H1 (cell line): ENCODE measurements at regions not wholly inside any gene's neighbourhood (a gene's known extent, or its start where the extent isn't known, plus 50 kb on each side); places are given as distances from the start of the nearest gene placed in this dataset.

ENCODE experiments used
- CTCF ChIA-PET: fragments of 300-600 bp; sonication (Branson Sonifier 250); formaldehyde crosslinking; loops from one replicate; lab custom pipeline; 2021; ENCODE audit not compliant: partially characterized antibody; lab: Charles Lee
- POLR2A ChIA-PET: fragments of 300-600 bp; sonication (Branson Sonifier 250); formaldehyde crosslinking; loops from one replicate; lab custom pipeline; 2021; ENCODE audit warnings: inconsistent platforms; ENCODE audit not compliant: partially characterized antibody; lab: Charles Lee
- DNase-seq, 2 experiments: peaks; one replicate each; pipeline versions ENCODE4 v3.0.0 to v3.0.0-alpha.2; 2010 to 2022; ENCODE audit warnings: low spot score in 2 of 2, low read depth in 1 of 2, mixed read lengths in 1 of 2
- FAIRE-seq: peaks from 2 replicates; lab custom pipeline; 2011; peaks lifted over from hg19 to GRCh38; lab: Jason Lieb, UNC
- H2AFZ ChIP-seq: 2 replicates; pipeline ENCODE4 v1.8.1; 2012; ENCODE audit warnings: low read length, inconsistent platforms
- H2AK5ac ChIP-seq: 2 replicates; pipeline ENCODE4 v1.6.1; 2013; ENCODE audit warnings: low read depth, low read length
- H2BK120ac ChIP-seq: replicated peaks from 2 replicates; pipeline ENCODE3; 2013; ENCODE audit warnings: low read depth, low read length, inconsistent platforms
- H2BK12ac ChIP-seq: 2 replicates; pipeline ENCODE4 v1.6.1; 2013; ENCODE audit warnings: low read depth, low read length
- H2BK15ac ChIP-seq: 2 replicates; pipeline ENCODE4 v1.6.1; 2013; ENCODE audit warnings: low read length
- H2BK20ac ChIP-seq: 2 replicates; pipeline ENCODE4 v1.6.1; 2013; ENCODE audit warnings: low read length
- H2BK5ac ChIP-seq: 2 replicates; pipeline ENCODE4 v1.6.1; 2013; ENCODE audit warnings: low read depth, low read length
- H3K14ac ChIP-seq: 2 replicates; pipeline ENCODE4 v1.6.1; 2013; ENCODE audit warnings: inconsistent platforms; ENCODE audit not compliant: insufficient read length
- H3K18ac ChIP-seq: 2 replicates; pipeline ENCODE4 v1.6.1; 2013; ENCODE audit warnings: low read length; ENCODE audit errors: extremely low read depth
- H3K23ac ChIP-seq: 2 replicates; pipeline ENCODE4 v1.6.1; 2013; ENCODE audit warnings: inconsistent platforms; ENCODE audit not compliant: insufficient read length
- H3K23me2 ChIP-seq: 2 replicates; pipeline ENCODE4 v1.6.1; 2013; ENCODE audit warnings: low read depth, low read length
- H3K27ac ChIP-seq: 2 replicates; pipeline ENCODE4 v1.6.1; 2011; ENCODE audit warnings: low read depth, low read length, inconsistent platforms
- H3K27me3 ChIP-seq, 4 experiments: replicated peaks in 1 of 4; 1 replicate in 1 of 4; 2 replicates in 3 of 4; pipeline versions ENCODE4 v1.6.1 to v1.8.1; 2011 to 2013; ENCODE audit warnings: low read length in 3 of 4, mild to moderate bottlenecking in 3 of 4, inconsistent platforms in 2 of 4, mixed read lengths in 2 of 4, moderate library complexity in 1 of 4; ENCODE audit not compliant: control insufficient read depth in 3 of 4, insufficient read depth in 3 of 4; ENCODE audit errors: extremely low read depth in 1 of 4
- H3K36me3 ChIP-seq, 4 experiments: 2 replicates each; pipeline versions ENCODE4 v1.6.1 to v1.8.1; 2011 to 2013; ENCODE audit warnings: mild to moderate bottlenecking in 4 of 4, low read length in 3 of 4, moderate library complexity in 2 of 4, control low read depth in 1 of 4, inconsistent platforms in 1 of 4; ENCODE audit not compliant: insufficient read depth in 4 of 4, control insufficient read depth in 2 of 4
- H3K4ac ChIP-seq: replicated peaks from 2 replicates; pipeline ENCODE3; 2013; ENCODE audit warnings: low read length, low read depth, mixed read lengths, inconsistent platforms; ENCODE audit not compliant: insufficient read length
- H3K4me1 ChIP-seq, 4 experiments: replicated peaks in 1 of 4; 1 replicate in 1 of 4; 2 replicates in 3 of 4; pipeline versions ENCODE4 v1.6.1 to v1.8.1; 2011 to 2013; ENCODE audit warnings: low read length in 3 of 4, inconsistent platforms in 2 of 4, mixed read lengths in 1 of 4; ENCODE audit not compliant: insufficient read depth in 4 of 4, control insufficient read depth in 3 of 4
- H3K4me2 ChIP-seq, 2 experiments: 2 replicates each; pipeline versions ENCODE4 v1.6.1 to v1.8.1; 2011 to 2013; ENCODE audit warnings: low read depth in 2 of 2, low read length in 2 of 2, control low read depth in 1 of 2, inconsistent platforms in 1 of 2, mild to moderate bottlenecking in 1 of 2; ENCODE audit not compliant: insufficient read depth in 1 of 2
- H3K4me3 ChIP-seq, 4 experiments: fragments of 200-600, 300-600 bp in 1 of 4; sonication (generic), shearing (Covaris generic), sonication (Bioruptor Twin) in 1 of 4; 2 replicates each; pipeline versions ENCODE4 v1.5.1 to v1.8.1; 2011 to 2016; ENCODE audit warnings: low read length in 4 of 4, low read depth in 3 of 4, control low read depth in 2 of 4, inconsistent platforms in 2 of 4, mild to moderate bottlenecking in 2 of 4, mixed read lengths in 1 of 4, moderate library complexity in 1 of 4; ENCODE audit not compliant: insufficient read depth in 2 of 4; ENCODE audit errors: extremely low read depth in 1 of 4
- H3K56ac ChIP-seq: replicated peaks from 2 replicates; pipeline ENCODE3; 2013; ENCODE audit warnings: low read depth, mild to moderate bottlenecking, mixed read lengths, low read length, inconsistent platforms; ENCODE audit not compliant: insufficient read length
- H3K79me1 ChIP-seq: 2 replicates; pipeline ENCODE4 v1.6.1; 2013; ENCODE audit warnings: low read depth, low read length, control low read depth
- H3K79me2 ChIP-seq, 2 experiments: 2 replicates each; pipeline versions ENCODE4 v1.6.1 to v1.8.1; 2012 to 2013; ENCODE audit warnings: low read length in 2 of 2, mild to moderate bottlenecking in 2 of 2, inconsistent platforms in 1 of 2; ENCODE audit not compliant: insufficient read depth in 2 of 2, control insufficient read depth in 1 of 2
- H3K9ac ChIP-seq, 4 experiments: replicated peaks in 1 of 4; 1 replicate in 1 of 4; 2 replicates in 3 of 4; pipeline versions ENCODE4 v1.6.1 to v1.8.1; 2011 to 2013; ENCODE audit warnings: low read depth in 3 of 4, low read length in 3 of 4, control low read depth in 2 of 4, mild to moderate bottlenecking in 2 of 4, moderate library complexity in 2 of 4, inconsistent platforms in 1 of 4; ENCODE audit errors: extremely low read depth in 1 of 4
- H3K9me3 ChIP-seq, 2 experiments: 2 replicates each; pipeline versions ENCODE4 v1.6.1 to v1.8.1; 2012 to 2013; ENCODE audit warnings: mild to moderate bottlenecking in 2 of 2, moderate library complexity in 2 of 2, control low read depth in 1 of 2, inconsistent platforms in 1 of 2, low read depth in 1 of 2, low read length in 1 of 2, mixed read lengths in 1 of 2; ENCODE audit not compliant: insufficient read depth in 2 of 2
- H4K20me1 ChIP-seq, 2 experiments: replicated peaks in 1 of 2; 2 replicates each; pipeline versions ENCODE3 to v1.8.1; 2011 to 2013; ENCODE audit warnings: inconsistent platforms in 2 of 2, low read length in 2 of 2, mild to moderate bottlenecking in 1 of 2; ENCODE audit not compliant: insufficient read depth in 2 of 2, control insufficient read depth in 1 of 2
- H4K5ac ChIP-seq: 2 replicates; pipeline ENCODE4 v1.6.1; 2013; ENCODE audit warnings: low read length, low read depth, mixed read lengths, inconsistent platforms; ENCODE audit not compliant: insufficient read length
- H4K8ac ChIP-seq: 2 replicates; pipeline ENCODE4 v1.8.0; 2013; ENCODE audit warnings: mild to moderate bottlenecking, moderate library complexity, low read length, inconsistent platforms; ENCODE audit not compliant: insufficient read depth; ENCODE audit errors: extremely low read depth
- H4K91ac ChIP-seq: replicated peaks from 2 replicates; pipeline ENCODE3; 2013; ENCODE audit warnings: low read length, mixed read lengths, inconsistent platforms; ENCODE audit not compliant: insufficient read length
- EP300 ChIP-seq, 2 experiments: IDR thresholded peaks; 1 replicate in 1 of 2; 2 replicates in 1 of 2; pipeline ENCODE4 v1.6.1; 2011 to 2012; ENCODE audit warnings: low read depth in 2 of 2, low read length in 2 of 2, mild to moderate bottlenecking in 2 of 2, borderline replicate concordance in 1 of 2, inconsistent platforms in 1 of 2, moderate library complexity in 1 of 2
- KDM4A ChIP-seq: IDR thresholded peaks from one replicate; pipeline ENCODE4 v1.7.1; 2012; ENCODE audit warnings: low read depth, mild to moderate bottlenecking, moderate library complexity, low read length, inconsistent platforms; ENCODE audit not compliant: severe bottlenecking
- KDM5A ChIP-seq: fragments of 200-600 bp; IDR thresholded peaks from 2 replicates; pipeline ENCODE4 v1.7.1; 2012; ENCODE audit warnings: mild to moderate bottlenecking, low read length, inconsistent platforms, mixed read lengths
- MAFK ChIP-seq: IDR thresholded peaks from 2 replicates; pipeline ENCODE4 v1.6.1; 2012; ENCODE audit warnings: low read depth, mild to moderate bottlenecking, improper control_type of control experiment, low read length
- SP2 ChIP-seq: IDR thresholded peaks from 2 replicates; pipeline ENCODE4 v1.6.1; 2012; ENCODE audit warnings: mild to moderate bottlenecking, low read length, inconsistent platforms
- YY1 ChIP-seq: IDR thresholded peaks from 2 replicates; pipeline ENCODE4 v1.6.1; 2011; ENCODE audit warnings: low read depth, mild to moderate bottlenecking, low read length
- WGBS, 2 experiments: shearing (Covaris generic) in 1 of 2; methylation state at CpG; one replicate each; pipeline versions ENCODE4 v1.1.6 to v1.1.7; 2013 to 2015; ENCODE audit warnings: low lambda C conversion rate in 2 of 2, mixed read lengths in 2 of 2, inconsistent platforms in 1 of 2, low coverage in 1 of 2, missing lambda C conversion rate in 1 of 2; ENCODE audit not compliant: insufficient replicate concordance in 2 of 2, insufficient coverage in 1 of 2, insufficient read length in 1 of 2; ENCODE audit errors: extremely low coverage in 1 of 2, missing lambda C conversion rate in 1 of 2; 5-methylcytosine and 5-hydroxymethylcytosine counted together
- TF ChIP-seq, protein P1 (sequence below), 3 experiments: IDR thresholded peaks; 1 replicate in 2 of 3; 2 replicates in 1 of 3; pipeline versions ENCODE4 v1.5.1 to v1.6.1; 2011; ENCODE audit warnings: low read length in 3 of 3, mild to moderate bottlenecking in 3 of 3, inconsistent platforms in 2 of 3, low read depth in 1 of 3, moderate library complexity in 1 of 3; ENCODE audit not compliant: insufficient read depth in 1 of 3; ENCODE audit errors: control extremely low read depth in 1 of 3

DNA sequence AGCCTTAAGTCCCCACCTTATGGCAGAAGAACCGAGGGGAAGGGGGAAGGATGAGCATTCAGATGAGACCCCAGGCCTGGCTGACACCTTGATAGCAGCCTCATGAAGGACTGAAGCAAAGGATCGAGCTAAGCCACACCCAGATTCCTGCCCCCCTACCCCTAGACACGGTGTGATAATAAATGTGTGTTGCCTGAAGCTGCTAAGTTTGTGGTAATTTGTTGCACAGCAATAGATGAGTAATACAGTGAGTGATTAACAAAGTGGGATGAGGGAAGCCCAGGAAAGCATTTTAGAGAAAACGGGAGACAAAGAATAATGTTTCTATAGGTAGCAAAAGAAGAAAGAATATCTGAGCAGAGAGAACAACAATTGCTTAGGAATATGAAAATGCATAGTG lies 404.2 kb downstream of the MID1IP1 start:
- Histone ChIP-seq H3K79me2 (no peaks in the 10 kb centered on the region), H2AK5ac (no peak overlapping the region), H2BK15ac (no peak overlapping the region), H4K8ac (no peak overlapping the region), H2BK5ac (no peak overlapping the region), H3K4me3 (no peak overlapping the region), H2BK20ac (no peak overlapping the region), H3K27me3 (no peaks in the 10 kb centered on the region), H3K79me1 (no peaks in the 10 kb centered on the region), H3K23ac (no peak overlapping the region), H3K18ac (no peak overlapping the region), H3K9ac (no peak overlapping the region), H3K56ac (no peak overlapping the region), H2BK12ac (no peak overlapping the region), H3K27ac (no peak overlapping the region), H4K20me1 (no peaks in the 10 kb centered on the region), H3K4me1 (no peaks in the 10 kb centered on the region), H2AFZ (no peak overlapping the region), H3K9me3 (no peaks in the 10 kb centered on the region), H3K14ac (no peak overlapping the region), H4K91ac (no peak overlapping the region), H3K36me3 (no peaks in the 10 kb centered on the region; a peak in 1 of 8 replicates), H2BK120ac (no peak overlapping the region), H3K4ac (no peak overlapping the region), H3K4me2 (no peak overlapping the region), H3K23me2 (no peaks in the 10 kb centered on the region), H4K5ac (no peak overlapping the region)
- no peak for FAIRE-seq
- ChIA-PET CTCF (no interaction called here), POLR2A (no interaction called here)
- DNase-seq: no peak
- 80% methylated on average over 3 of the region's 4 CpGs; no CpG with 5 or more reads in 1 of the 2 experiments for WGBS, 2 experiments
- TF ChIP-seq SP2 (no peak), YY1 (no peak), KDM5A (no peak), EP300 (IDR thresholded peaks at IDR 0.05; ENCODE audit: borderline replicate concordance in 1 of 2, low read depth in 2 of 2, low read length in 2 of 2) (no peak), MAFK (no peak), KDM4A (no peak)
- TF ChIP-seq, protein P1, sequence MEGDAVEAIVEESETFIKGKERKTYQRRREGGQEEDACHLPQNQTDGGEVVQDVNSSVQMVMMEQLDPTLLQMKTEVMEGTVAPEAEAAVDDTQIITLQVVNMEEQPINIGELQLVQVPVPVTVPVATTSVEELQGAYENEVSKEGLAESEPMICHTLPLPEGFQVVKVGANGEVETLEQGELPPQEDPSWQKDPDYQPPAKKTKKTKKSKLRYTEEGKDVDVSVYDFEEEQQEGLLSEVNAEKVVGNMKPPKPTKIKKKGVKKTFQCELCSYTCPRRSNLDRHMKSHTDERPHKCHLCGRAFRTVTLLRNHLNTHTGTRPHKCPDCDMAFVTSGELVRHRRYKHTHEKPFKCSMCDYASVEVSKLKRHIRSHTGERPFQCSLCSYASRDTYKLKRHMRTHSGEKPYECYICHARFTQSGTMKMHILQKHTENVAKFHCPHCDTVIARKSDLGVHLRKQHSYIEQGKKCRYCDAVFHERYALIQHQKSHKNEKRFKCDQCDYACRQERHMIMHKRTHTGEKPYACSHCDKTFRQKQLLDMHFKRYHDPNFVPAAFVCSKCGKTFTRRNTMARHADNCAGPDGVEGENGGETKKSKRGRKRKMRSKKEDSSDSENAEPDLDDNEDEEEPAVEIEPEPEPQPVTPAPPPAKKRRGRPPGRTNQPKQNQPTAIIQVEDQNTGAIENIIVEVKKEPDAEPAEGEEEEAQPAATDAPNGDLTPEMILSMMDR (IDR thresholded peaks at IDR 0.05; ENCODE audit: control extremely low read depth in 1 of 3, insufficient read depth in 1 of 3, low read depth in 1 of 3, low read length in 3 of 3): no peak
